SH-SY5Y (cell line): ENCODE measurements at regions not wholly inside any gene's neighbourhood (a gene's known extent, or its start where the extent isn't known, plus 50 kb on each side); places are given as distances from the start of the nearest gene placed in this dataset.

Experiments
- GATA2 ChIP-seq: IDR thresholded peaks from 2 replicates; pipeline ENCODE4 v1.6.1; 2011; ENCODE audit warnings: mild to moderate bottlenecking, low read depth, low read length
- GATA3 ChIP-seq: IDR thresholded peaks from 2 replicates; pipeline ENCODE4 v1.6.1; 2011; ENCODE audit warnings: low read depth, mild to moderate bottlenecking, low read length, moderate library complexity

DNA sequence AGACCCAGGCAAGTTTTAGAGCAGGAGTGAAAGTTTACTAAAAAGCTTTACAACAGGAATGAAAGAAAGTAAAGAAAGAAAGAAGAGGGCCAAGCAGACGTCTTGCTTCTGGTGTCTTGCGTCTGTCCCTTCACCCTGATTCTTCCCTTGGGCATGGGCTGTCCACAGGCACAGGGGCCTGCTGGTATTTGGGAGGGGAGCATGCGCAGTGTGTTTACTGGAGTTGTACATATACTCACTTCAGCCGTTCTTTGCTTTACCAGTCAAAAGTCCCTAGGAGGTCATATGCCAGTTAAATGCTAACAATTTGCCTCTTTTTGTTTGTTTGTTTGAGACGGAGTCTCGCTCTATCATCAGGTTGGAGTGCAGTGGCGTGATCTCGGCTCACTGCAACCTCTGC lies 875.9 kb downstream of the REEP3 start:
- TF ChIP-seq GATA3: no peak
- TF ChIP-seq GATA2: no peak
